ENCODE measurements at regions not wholly inside any gene's neighbourhood (a gene's known extent, or its start where the extent isn't known, plus 50 kb on each side); places are given as distances from the start of the nearest gene placed in this dataset.

GRCh38 chr5:105616599-105616998 is 2054.0 kb upstream of the NUDT12 start:
- TF ChIP-seq ARNTL (CRISPR knock-in tag; IDR thresholded peaks at IDR 0.05; ENCODE audit: borderline replicate concordance, low read depth) (no peak), PPARA (CRISPR knock-in tag; IDR thresholded peaks at IDR 0.05; ENCODE audit: borderline replicate concordance) (no peak), CSDC2 (CRISPR knock-in tag; IDR thresholded peaks at IDR 0.05) (no peak), RARB (CRISPR knock-in tag; IDR thresholded peaks at IDR 0.05) (no peak), ZNF70 (CRISPR knock-in tag; IDR thresholded peaks at IDR 0.05) (no peak), GLIS3 (CRISPR knock-in tag; IDR thresholded peaks at IDR 0.05) (no peak), POU6F1 (CRISPR knock-in tag; IDR thresholded peaks at IDR 0.05; ENCODE audit: borderline replicate concordance, low read depth) (no peak), ZNF565 (CRISPR knock-in tag; conservative IDR thresholded peaks at IDR 0.05; ENCODE audit: low read depth) (no peak), ZFP30 (CRISPR knock-in tag; IDR thresholded peaks at IDR 0.05) (no peak), PATZ1 (CRISPR knock-in tag; IDR thresholded peaks at IDR 0.05; ENCODE audit: borderline replicate concordance) (no peak), TSHZ2 (CRISPR knock-in tag; IDR thresholded peaks at IDR 0.05) (no peak), ZC3H10 (CRISPR knock-in tag; IDR thresholded peaks at IDR 0.05) (no peak)
